ENCODE measurements at regions not wholly inside any gene's neighbourhood (a gene's known extent, or its start where the extent isn't known, plus 50 kb on each side); places are given as distances from the start of the nearest gene placed in this dataset.

- no peaks in the 10 kb centered on the region for H3K9me3 ChIP-seq (ENCODE audit: insufficient read depth in 2 of 2, low read depth in 1 of 2, low read length in 1 of 2)
- H3K27ac ChIP-seq (ENCODE audit: low read depth, low read length), result no peak overlapping the region
- no peak for FAIRE-seq
- TF ChIP-seq SP2 (IDR thresholded peaks at IDR 0.05; ENCODE audit: low read length), result no peak
- no peak overlapping the region for H3K14ac ChIP-seq (ENCODE audit: insufficient read length)
- CTCF ChIA-PET (ENCODE audit: partially characterized antibody), result interaction anchor here (0.8 to 1.2 kb wide), 7 partner anchors 16 to 470 kb away, joined by 3 to 9 read pairs (median 4); no protein-coding TSS in a partner anchor
- no peak overlapping the region for H3K23ac ChIP-seq (ENCODE audit: insufficient read length)
- no peak overlapping the region for H4K91ac ChIP-seq (replicated peaks; ENCODE audit: insufficient read length, low read length)
- no peak overlapping the region for H2BK120ac ChIP-seq (replicated peaks; ENCODE audit: low read depth, low read length)
- H3K56ac ChIP-seq (replicated peaks; ENCODE audit: insufficient read length, low read depth, low read length), result no peak overlapping the region
- H3K4me3 ChIP-seq (ENCODE audit: extremely low read depth in 1 of 4, insufficient read depth in 2 of 4, low read depth in 3 of 4, low read length in 4 of 4), result no peak overlapping the region
- H4K20me1 ChIP-seq (replicated peaks in 1 of 2; ENCODE audit: control insufficient read depth in 1 of 2, insufficient read depth in 2 of 2, low read length in 2 of 2), result peaks cover 0 to 2% of the 10 kb centered on the region in 2 experiments
- H3K9ac ChIP-seq (replicated peaks in 1 of 4; ENCODE audit: extremely low read depth in 1 of 4, low read depth in 3 of 4, low read length in 3 of 4), result no peak overlapping the region
- H2BK20ac ChIP-seq (ENCODE audit: low read length), result no peak overlapping the region
- H3K27me3 ChIP-seq (replicated peaks in 1 of 4; ENCODE audit: control insufficient read depth in 3 of 4, extremely low read depth in 1 of 4, insufficient read depth in 3 of 4, low read length in 3 of 4), result no peaks in the 10 kb centered on the region
- H3K79me1 ChIP-seq (ENCODE audit: low read depth, low read length), result no peaks in the 10 kb centered on the region
- H2AK5ac ChIP-seq (ENCODE audit: low read depth, low read length), result no peak overlapping the region
- H2BK15ac ChIP-seq (ENCODE audit: low read length), result no peak overlapping the region
- H4K8ac ChIP-seq (ENCODE audit: extremely low read depth, insufficient read depth, low read length), result no peak overlapping the region
- no peak overlapping the region for H3K18ac ChIP-seq (ENCODE audit: extremely low read depth, low read length)
- H3K4ac ChIP-seq (replicated peaks; ENCODE audit: insufficient read length, low read depth, low read length), result no peak overlapping the region
- H2AFZ ChIP-seq (ENCODE audit: low read length), result no peak overlapping the region
- H3K23me2 ChIP-seq (ENCODE audit: low read depth, low read length), result peaks cover 3% of the 10 kb centered on the region; the same call in 1 of the 2 replicates
- no peaks in the 10 kb centered on the region for H3K36me3 ChIP-seq (ENCODE audit: control insufficient read depth in 2 of 4, insufficient read depth in 4 of 4, low read length in 3 of 4)
- no peak overlapping the region for H3K4me2 ChIP-seq (ENCODE audit: insufficient read depth in 1 of 2, low read depth in 2 of 2, low read length in 2 of 2)
- H2BK12ac ChIP-seq (ENCODE audit: low read depth, low read length), result no peak overlapping the region
- H4K5ac ChIP-seq (ENCODE audit: insufficient read length, low read depth, low read length), result no peak overlapping the region
- no peak for DNase-seq (ENCODE audit: low read depth in 1 of 2, low spot score in 2 of 2)
- POLR2A ChIA-PET (ENCODE audit: partially characterized antibody), result no interaction called here
- no peak overlapping the region for H2BK5ac ChIP-seq (ENCODE audit: low read depth, low read length)
- no peaks in the 10 kb centered on the region for H3K79me2 ChIP-seq (ENCODE audit: control insufficient read depth in 1 of 2, insufficient read depth in 2 of 2, low read length in 2 of 2)
- WGBS, 2 experiments (ENCODE audit: extremely low coverage in 1 of 2, insufficient coverage in 1 of 2, insufficient read length in 1 of 2, insufficient replicate concordance in 2 of 2, low coverage in 1 of 2, low lambda C conversion rate in 2 of 2, missing lambda C conversion rate in 1 of 2), result 87% methylated on average over 2 of the region's 2 CpGs; no CpG with 5 or more reads in 1 of the 2 experiments
- peaks cover 0 to 11% (median 2%) of the 10 kb centered on the region in 4 experiments; a peak in 4 of 7 replicates for H3K4me1 ChIP-seq (replicated peaks in 1 of 4; ENCODE audit: control insufficient read depth in 3 of 4, insufficient read depth in 4 of 4, low read length in 3 of 4)
These were observed 51.1 kb upstream of the OLIG2 start for GRCh38 chr21:32974653-32975052.
